Natural killer cell (primary cell): ENCODE measurements at regions not wholly inside any gene's neighbourhood (a gene's known extent, or its start where the extent isn't known, plus 50 kb on each side); places are given as distances from the start of the nearest gene placed in this dataset.

Source experiments
- ATAC-seq, 3 donors: fragments of 150-1000 bp in 2 of 3; fragments of 200-7000 bp in 1 of 3; cut with Tn5 transposase; 1 replicate in 1 of 3; 2 replicates in 2 of 3; pipeline ENCODE4 v1.10.0; 2021; ENCODE audit warnings: mild to moderate bottlenecking in 2 of 3, moderate library complexity in 2 of 3
- DNase-seq, 2 donors: peaks; one replicate each; pipeline versions ENCODE4 v3.0.0 to v3.0.0-alpha.2; 2013 to 2021; ENCODE audit warnings: mixed read lengths in 1 of 2
- H3K27ac ChIP-seq: one replicate; pipeline ENCODE4 v1.5.1; 2013; ENCODE audit warnings: mild to moderate bottlenecking, low read length
- H3K27me3 ChIP-seq: one replicate; pipeline ENCODE4 v1.6.1; 2013; ENCODE audit warnings: low read length; ENCODE audit not compliant: control insufficient read depth, insufficient read depth
- H3K36me3 ChIP-seq: one replicate; pipeline ENCODE4 v1.6.1; 2013; ENCODE audit warnings: low read length; ENCODE audit not compliant: control insufficient read depth, insufficient read depth
- H3K4me1 ChIP-seq: one replicate; pipeline ENCODE4 v1.6.1; 2013; ENCODE audit warnings: low read length; ENCODE audit not compliant: control insufficient read depth, insufficient read depth
- H3K4me3 ChIP-seq: one replicate; pipeline ENCODE4 v1.5.1; 2013; ENCODE audit warnings: low read length
- H3K9me3 ChIP-seq: one replicate; pipeline ENCODE4 v1.6.1; 2013; ENCODE audit warnings: low read length; ENCODE audit not compliant: control insufficient read depth, insufficient read depth
- H3K27ac Mint-ChIP-seq, 2 donors: one replicate each; pipeline ENCODE4 v1.8.0; 2022; ENCODE audit warnings: mild to moderate bottlenecking in 2 of 2, mixed read lengths in 2 of 2, moderate library complexity in 1 of 2
- H3K27me3 Mint-ChIP-seq, 2 donors: one replicate each; pipeline ENCODE4 v1.8.0; 2022; ENCODE audit warnings: low read depth in 2 of 2, mixed read lengths in 2 of 2
- H3K36me3 Mint-ChIP-seq: one replicate; pipeline ENCODE4 v1.8.0; 2022; ENCODE audit warnings: mixed read lengths
- H3K4me1 Mint-ChIP-seq, 2 donors: one replicate each; pipeline ENCODE4 v1.8.0; 2022; ENCODE audit warnings: mixed read lengths in 2 of 2
- H3K4me3 Mint-ChIP-seq: one replicate; pipeline ENCODE4 v1.8.0; 2022; ENCODE audit warnings: mild to moderate bottlenecking, moderate library complexity, mixed read lengths
- H3K9me3 Mint-ChIP-seq, 2 donors: one replicate each; pipeline ENCODE4 v1.8.0; 2022; ENCODE audit warnings: mixed read lengths in 2 of 2
- CTCF ChIP-seq: fragments of 200-600 bp; IDR thresholded peaks from one replicate; pipeline ENCODE4 v1.8.0; 2022; ENCODE audit warnings: antibody characterized with exemption
- WGBS: methylation state at CpG from one replicate; pipeline ENCODE4 v1.1.7; 2013; ENCODE audit warnings: missing lambda C conversion rate; ENCODE audit not compliant: insufficient coverage; 5-methylcytosine and 5-hydroxymethylcytosine counted together
- intact Hi-C: fragments of 100-400 bp; cut with micrococcal nuclease; formaldehyde crosslinking; loops from one replicate; pipeline ENCODE4 v1.14.2; 2022

DNA sequence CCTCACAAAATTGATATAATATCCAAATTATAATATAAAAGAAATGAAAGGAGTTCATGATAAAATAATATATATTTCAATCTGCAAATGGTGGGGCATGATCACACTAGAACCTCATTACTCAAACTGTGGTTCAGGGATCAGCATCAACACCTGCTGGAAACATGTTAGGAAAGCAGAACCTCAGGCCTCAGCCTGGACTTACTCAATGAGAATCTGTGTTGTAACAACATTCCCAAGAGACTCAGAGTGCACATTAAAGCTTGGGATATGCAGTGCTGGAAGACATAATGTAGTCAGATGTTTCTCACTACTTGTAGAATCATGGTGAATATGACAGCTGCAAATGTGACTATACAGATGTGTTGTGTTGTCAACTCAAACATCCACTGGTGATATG, 81.7 kb upstream of the ITPRID1 start:
- Mint-ChIP-seq H3K36me3 (no peaks in the 10 kb centered on the region), H3K27ac (no peak overlapping the region), H3K4me1 (no peaks in the 10 kb centered on the region), H3K4me3 (no peak overlapping the region), H3K27me3 (peaks cover 0 to 7% of the 10 kb centered on the region in 2 donors), H3K9me3 (peaks cover 2 to 3% of the 10 kb centered on the region in 2 donors)
- Histone ChIP-seq H3K9me3 (no peaks in the 10 kb centered on the region), H3K27ac (no peak overlapping the region), H3K4me3 (no peak overlapping the region), H3K4me1 (no peaks in the 10 kb centered on the region), H3K27me3 (no peaks in the 10 kb centered on the region), H3K36me3 (no peaks in the 10 kb centered on the region)
- intact Hi-C loops = no loop called here
- ATAC-seq (no peak), DNase-seq (no peak)
- TF ChIP-seq CTCF = no peak

GRCh38 chr7:31432836-31433340, 81.0 kb upstream of the ITPRID1 start:
- no peaks in the 10 kb centered on the region for H3K4me1 ChIP-seq
- peaks cover 2 to 3% of the 10 kb centered on the region in 2 donors for H3K9me3 Mint-ChIP-seq
- ATAC-seq (no peak), DNase-seq (no peak)
- no peaks in the 10 kb centered on the region for H3K36me3 Mint-ChIP-seq
- no peaks in the 10 kb centered on the region for H3K9me3 ChIP-seq
- H3K4me3 Mint-ChIP-seq = no peak overlapping the region
- 72% methylated on average over 6 of the region's 6 CpGs for WGBS
- intact Hi-C loops = no loop called here
- H3K36me3 ChIP-seq = no peaks in the 10 kb centered on the region
- no peak overlapping the region for H3K27ac Mint-ChIP-seq
- H3K4me1 Mint-ChIP-seq = no peaks in the 10 kb centered on the region
- peaks cover 0 to 8% of the 10 kb centered on the region in 2 donors for H3K27me3 Mint-ChIP-seq
- H3K27me3 ChIP-seq = no peaks in the 10 kb centered on the region
- H3K4me3 ChIP-seq = no peak overlapping the region
- TF ChIP-seq CTCF = no peak
- no peak overlapping the region for H3K27ac ChIP-seq

- H3K36me3 Mint-ChIP-seq = no peaks in the 10 kb centered on the region
- Histone ChIP-seq H3K4me1 (no peaks in the 10 kb centered on the region), H3K27me3 (no peaks in the 10 kb centered on the region), H3K4me3 (no peak overlapping the region), H3K36me3 (no peaks in the 10 kb centered on the region), H3K27ac (no peak overlapping the region), H3K9me3 (no peaks in the 10 kb centered on the region)
- no peak overlapping the region for H3K27ac Mint-ChIP-seq
- intact Hi-C loops = no loop called here
- H3K4me1 Mint-ChIP-seq = no peaks in the 10 kb centered on the region
- no peak for TF ChIP-seq CTCF
- no peak overlapping the region for H3K4me3 Mint-ChIP-seq
- peaks cover 2 to 3% of the 10 kb centered on the region in 2 donors for H3K9me3 Mint-ChIP-seq
- 83% methylated on average over 4 of the region's 4 CpGs for WGBS
- H3K27me3 Mint-ChIP-seq = peaks cover 0 to 6% of the 10 kb centered on the region in 2 donors
- ATAC-seq = no peak
- no peak for DNase-seq
Measured at GRCh38 chr7:31437250-31437865, 76.5 kb upstream of the ITPRID1 start.

DNA sequence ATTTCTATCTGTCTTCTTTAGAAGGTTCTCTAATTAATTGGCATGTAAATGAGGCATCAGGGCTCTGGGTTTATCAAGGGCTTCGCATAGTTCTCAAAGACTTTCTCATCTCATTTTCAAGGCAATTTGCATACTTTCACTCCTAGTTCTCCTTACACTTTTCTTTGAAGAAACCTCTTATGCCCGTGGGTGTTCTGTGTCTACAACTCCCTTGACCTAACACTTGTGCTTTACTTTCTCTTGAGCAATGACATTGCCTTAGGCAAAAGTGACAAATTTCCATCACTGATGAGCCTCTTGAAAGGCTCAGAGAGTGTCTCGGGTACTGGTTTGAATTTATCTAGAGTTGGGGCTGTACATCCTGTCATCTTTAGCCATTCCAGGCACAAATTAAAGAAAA, 74.7 kb upstream of the ITPRID1 start:
- Histone ChIP-seq H3K4me1 (no peaks in the 10 kb centered on the region), H3K36me3 (no peaks in the 10 kb centered on the region), H3K4me3 (no peak overlapping the region), H3K27ac (no peak overlapping the region), H3K27me3 (no peaks in the 10 kb centered on the region), H3K9me3 (no peaks in the 10 kb centered on the region)
- 59% methylated on average over 3 of the region's 3 CpGs for WGBS
- DNase-seq = no peak
- H3K27ac Mint-ChIP-seq = no peak overlapping the region
- no peak for ATAC-seq
- peaks cover 2 to 3% of the 10 kb centered on the region in 2 donors for H3K9me3 Mint-ChIP-seq
- no peaks in the 10 kb centered on the region for H3K36me3 Mint-ChIP-seq
- no peaks in the 10 kb centered on the region for H3K4me1 Mint-ChIP-seq
- peaks cover 0 to 4% of the 10 kb centered on the region in 2 donors for H3K27me3 Mint-ChIP-seq
- H3K4me3 Mint-ChIP-seq = no peak overlapping the region
- intact Hi-C loops = no loop called here
- no peak for TF ChIP-seq CTCF
